ENCODE measurements at regions not wholly inside any gene's neighbourhood (a gene's known extent, or its start where the extent isn't known, plus 50 kb on each side); places are given as distances from the start of the nearest gene placed in this dataset.

DNA sequence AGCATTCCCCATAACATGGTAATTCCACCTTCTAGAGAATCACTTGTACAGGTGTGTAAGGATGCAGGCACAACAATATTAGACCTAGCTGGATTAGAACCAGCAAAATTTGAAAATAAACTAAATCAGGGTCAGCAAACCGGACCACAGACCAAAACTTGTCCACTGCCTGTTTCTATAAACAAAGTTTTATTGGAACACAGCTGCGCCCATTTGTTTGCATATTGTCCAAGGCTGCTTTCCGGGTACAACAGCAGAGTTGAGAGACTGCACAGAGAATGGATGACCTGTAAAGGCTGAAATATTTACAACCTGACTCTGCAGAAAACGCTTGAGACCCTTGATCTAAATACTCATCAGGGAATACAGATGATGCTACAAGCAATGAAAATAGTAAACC lies 73.6 kb upstream of the SLC45A1 start:
- H3K4me1 ChIP-seq (ENCODE audit: insufficient read depth, low read length, severe bottlenecking): no peaks in the 10 kb centered on the region
- no peak overlapping the region for H3K4me2 ChIP-seq (ENCODE audit: low read length)
- no peaks in the 10 kb centered on the region for H3K9me3 ChIP-seq (ENCODE audit: low read length)
- no peak overlapping the region for H2AFZ ChIP-seq (ENCODE audit: low read length)
- no peaks in the 10 kb centered on the region for H3K9me2 ChIP-seq (ENCODE audit: low read depth, low read length)
- no peaks in the 10 kb centered on the region for H3K79me2 ChIP-seq (ENCODE audit: insufficient read depth, low read length)
- no peaks in the 10 kb centered on the region for H3K27me3 ChIP-seq (ENCODE audit: insufficient read depth, low read length)
- H3F3A ChIP-seq (ENCODE audit: insufficient read depth, low read length): no peaks in the 10 kb centered on the region
- no peak overlapping the region for H3K9ac ChIP-seq (ENCODE audit: low read length)
- H3K36me3 ChIP-seq (ENCODE audit: insufficient read depth, low read length): no peaks in the 10 kb centered on the region
- no peak overlapping the region for H3K27ac ChIP-seq (ENCODE audit: low read depth, low read length, poor library complexity, severe bottlenecking)
- H3K4me3 ChIP-seq (ENCODE audit: low read depth, low read length, poor library complexity, severe bottlenecking): no peak overlapping the region
- no peaks in the 10 kb centered on the region for H4K20me1 ChIP-seq (ENCODE audit: insufficient read depth, low read length)
- TF ChIP-seq, protein P1, sequence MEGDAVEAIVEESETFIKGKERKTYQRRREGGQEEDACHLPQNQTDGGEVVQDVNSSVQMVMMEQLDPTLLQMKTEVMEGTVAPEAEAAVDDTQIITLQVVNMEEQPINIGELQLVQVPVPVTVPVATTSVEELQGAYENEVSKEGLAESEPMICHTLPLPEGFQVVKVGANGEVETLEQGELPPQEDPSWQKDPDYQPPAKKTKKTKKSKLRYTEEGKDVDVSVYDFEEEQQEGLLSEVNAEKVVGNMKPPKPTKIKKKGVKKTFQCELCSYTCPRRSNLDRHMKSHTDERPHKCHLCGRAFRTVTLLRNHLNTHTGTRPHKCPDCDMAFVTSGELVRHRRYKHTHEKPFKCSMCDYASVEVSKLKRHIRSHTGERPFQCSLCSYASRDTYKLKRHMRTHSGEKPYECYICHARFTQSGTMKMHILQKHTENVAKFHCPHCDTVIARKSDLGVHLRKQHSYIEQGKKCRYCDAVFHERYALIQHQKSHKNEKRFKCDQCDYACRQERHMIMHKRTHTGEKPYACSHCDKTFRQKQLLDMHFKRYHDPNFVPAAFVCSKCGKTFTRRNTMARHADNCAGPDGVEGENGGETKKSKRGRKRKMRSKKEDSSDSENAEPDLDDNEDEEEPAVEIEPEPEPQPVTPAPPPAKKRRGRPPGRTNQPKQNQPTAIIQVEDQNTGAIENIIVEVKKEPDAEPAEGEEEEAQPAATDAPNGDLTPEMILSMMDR (IDR thresholded peaks at IDR 0.05; ENCODE audit: low read length): no peak
- no peak for TF ChIP-seq EZH2 (IDR thresholded peaks at IDR 0.05; ENCODE audit: borderline replicate concordance, low read length)

DNA sequence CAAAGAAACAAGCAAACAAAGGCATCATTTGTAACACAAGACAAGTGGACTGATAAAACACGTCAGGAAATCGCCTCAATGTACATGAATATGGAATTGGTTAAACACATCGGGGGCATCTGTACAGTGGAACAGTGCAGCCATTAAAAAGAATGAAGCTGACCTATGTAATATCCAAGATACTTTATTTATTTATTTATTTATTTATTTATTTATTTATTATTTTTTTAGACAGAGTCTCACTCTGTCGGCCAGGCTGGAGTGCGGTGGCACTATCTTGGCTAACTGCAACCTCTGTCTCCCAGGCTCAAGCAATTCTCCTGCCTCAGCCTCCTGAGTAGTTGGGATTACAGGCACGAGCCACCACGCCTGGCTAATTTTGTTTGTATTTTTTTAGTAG lies 75.4 kb upstream of the SLC45A1 start:
- no peak for TF ChIP-seq EZH2 (IDR thresholded peaks at IDR 0.05; ENCODE audit: borderline replicate concordance, low read length)
- TF ChIP-seq, protein P1 (IDR thresholded peaks at IDR 0.05; ENCODE audit: low read length): no peak
- Histone ChIP-seq H3K27me3 (ENCODE audit: insufficient read depth, low read length) (no peaks in the 10 kb centered on the region), H4K20me1 (ENCODE audit: insufficient read depth, low read length) (no peaks in the 10 kb centered on the region), H3K4me2 (ENCODE audit: low read length) (no peak overlapping the region), H3K4me1 (ENCODE audit: insufficient read depth, low read length, severe bottlenecking) (no peaks in the 10 kb centered on the region), H3K9ac (ENCODE audit: low read length) (no peak overlapping the region), H3K4me3 (ENCODE audit: low read depth, low read length, poor library complexity, severe bottlenecking) (no peak overlapping the region), H3K27ac (ENCODE audit: low read depth, low read length, poor library complexity, severe bottlenecking) (no peak overlapping the region), H3K9me2 (ENCODE audit: low read depth, low read length) (no peaks in the 10 kb centered on the region), H3K36me3 (ENCODE audit: insufficient read depth, low read length) (no peaks in the 10 kb centered on the region), H3K9me3 (ENCODE audit: low read length) (no peaks in the 10 kb centered on the region), H2AFZ (ENCODE audit: low read length) (no peak overlapping the region), H3F3A (ENCODE audit: insufficient read depth, low read length) (no peaks in the 10 kb centered on the region), H3K79me2 (ENCODE audit: insufficient read depth, low read length) (no peaks in the 10 kb centered on the region)

GRCh38 chr1:8241417-8242014 lies 76.4 kb upstream of the SLC45A1 start:
- Histone ChIP-seq H3K79me2 (ENCODE audit: insufficient read depth, low read length) (no peaks in the 10 kb centered on the region), H3K4me2 (ENCODE audit: low read length) (no peak overlapping the region), H3K36me3 (ENCODE audit: insufficient read depth, low read length) (no peaks in the 10 kb centered on the region), H3K4me3 (ENCODE audit: low read depth, low read length, poor library complexity, severe bottlenecking) (no peak overlapping the region), H3K4me1 (ENCODE audit: insufficient read depth, low read length, severe bottlenecking) (no peaks in the 10 kb centered on the region), H4K20me1 (ENCODE audit: insufficient read depth, low read length) (no peaks in the 10 kb centered on the region), H3K9ac (ENCODE audit: low read length) (no peak overlapping the region), H2AFZ (ENCODE audit: low read length) (no peak overlapping the region), H3K27ac (ENCODE audit: low read depth, low read length, poor library complexity, severe bottlenecking) (no peak overlapping the region), H3K9me2 (ENCODE audit: low read depth, low read length) (no peaks in the 10 kb centered on the region), H3K9me3 (ENCODE audit: low read length) (no peaks in the 10 kb centered on the region), H3K27me3 (ENCODE audit: insufficient read depth, low read length) (no peaks in the 10 kb centered on the region), H3F3A (ENCODE audit: insufficient read depth, low read length) (no peaks in the 10 kb centered on the region)
- TF ChIP-seq, protein P1 (IDR thresholded peaks at IDR 0.05; ENCODE audit: low read length): no peak
- no peak for TF ChIP-seq EZH2 (IDR thresholded peaks at IDR 0.05; ENCODE audit: borderline replicate concordance, low read length)
